ENCODE measurements at regions not wholly inside any gene's neighbourhood (a gene's known extent, or its start where the extent isn't known, plus 50 kb on each side); places are given as distances from the start of the nearest gene placed in this dataset.
A peak's percentile ranks its signal among the peaks of the same experiment; 100 is the strongest.
"Not testable (repeated sequence)": the region's sequence is repeated elsewhere in the genome, so short reads cannot be mapped to it uniquely, and the experiment has no call there.

DNA sequence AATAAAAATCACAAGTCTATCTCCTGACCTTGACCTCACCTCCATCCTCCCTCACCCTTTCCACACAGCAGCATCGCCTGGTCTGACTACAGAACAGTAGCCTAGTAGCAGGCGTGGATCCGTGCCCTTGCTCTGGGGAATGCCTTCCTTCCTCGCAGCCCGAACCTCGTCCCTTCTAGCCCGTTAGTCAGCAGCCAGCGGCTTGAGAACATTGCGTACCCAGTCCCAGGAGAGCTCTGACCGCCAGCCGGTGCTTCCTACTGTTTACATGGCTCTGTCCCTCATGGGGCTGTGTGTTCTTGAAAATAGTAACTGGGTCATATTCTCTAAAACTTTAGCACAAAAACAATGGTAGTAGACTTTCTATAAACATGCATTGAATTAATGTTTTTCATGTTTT, 682.7 kb upstream of the IGFBP3 start:
- WGBS, 2 donors: 50 to 69% methylated on average over 11 of the region's 11 CpGs
- Histone ChIP-seq H3K4me1 (peaks cover 0 to 25% (median 4%) of the 10 kb centered on the region in 4 donors), H3K4me3 (no peak overlapping the region)

DNA sequence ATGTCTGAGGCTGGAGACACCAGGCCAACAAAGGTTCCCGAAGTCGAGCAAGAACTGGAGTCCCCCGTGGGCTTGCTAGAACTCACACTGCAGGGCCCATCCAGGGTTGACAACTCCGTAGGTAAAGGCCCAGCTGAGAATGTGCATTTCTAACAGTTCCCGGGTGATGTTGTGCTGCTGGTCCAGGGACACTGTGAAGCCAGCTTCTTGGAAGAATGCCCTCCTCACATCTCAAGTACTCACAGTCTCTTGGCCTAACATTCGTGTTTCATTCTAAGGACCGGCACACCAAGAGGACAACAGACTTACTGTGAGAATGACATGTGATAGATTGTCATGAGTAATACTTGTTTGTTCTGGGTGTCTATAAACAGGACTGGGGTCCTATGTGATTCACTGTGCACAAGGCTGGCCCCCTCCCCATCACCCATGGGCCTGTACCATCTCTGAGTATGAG, 682.3 kb upstream of the IGFBP3 start:
- no peaks in the 10 kb centered on the region for H3K36me3 ChIP-seq
- no peaks in the 10 kb centered on the region for H3K9me3 ChIP-seq
- WGBS, 2 donors: 38 to 62% methylated on average over 4 to 7 of the region's 7 CpGs
- no peak for TF ChIP-seq POLR2A (IDR thresholded peaks at IDR 0.05)
- TF ChIP-seq, protein P1, sequence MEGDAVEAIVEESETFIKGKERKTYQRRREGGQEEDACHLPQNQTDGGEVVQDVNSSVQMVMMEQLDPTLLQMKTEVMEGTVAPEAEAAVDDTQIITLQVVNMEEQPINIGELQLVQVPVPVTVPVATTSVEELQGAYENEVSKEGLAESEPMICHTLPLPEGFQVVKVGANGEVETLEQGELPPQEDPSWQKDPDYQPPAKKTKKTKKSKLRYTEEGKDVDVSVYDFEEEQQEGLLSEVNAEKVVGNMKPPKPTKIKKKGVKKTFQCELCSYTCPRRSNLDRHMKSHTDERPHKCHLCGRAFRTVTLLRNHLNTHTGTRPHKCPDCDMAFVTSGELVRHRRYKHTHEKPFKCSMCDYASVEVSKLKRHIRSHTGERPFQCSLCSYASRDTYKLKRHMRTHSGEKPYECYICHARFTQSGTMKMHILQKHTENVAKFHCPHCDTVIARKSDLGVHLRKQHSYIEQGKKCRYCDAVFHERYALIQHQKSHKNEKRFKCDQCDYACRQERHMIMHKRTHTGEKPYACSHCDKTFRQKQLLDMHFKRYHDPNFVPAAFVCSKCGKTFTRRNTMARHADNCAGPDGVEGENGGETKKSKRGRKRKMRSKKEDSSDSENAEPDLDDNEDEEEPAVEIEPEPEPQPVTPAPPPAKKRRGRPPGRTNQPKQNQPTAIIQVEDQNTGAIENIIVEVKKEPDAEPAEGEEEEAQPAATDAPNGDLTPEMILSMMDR (IDR thresholded peaks at IDR 0.05): no peak
- no peak for TF ChIP-seq EP300 (IDR thresholded peaks at IDR 0.05)
- peaks cover 0 to 25% (median 4%) of the 10 kb centered on the region in 4 donors for H3K4me1 ChIP-seq
- peak; percentile 21 to 60 for DNase-seq (ENCODE audit: low spot score in 2 of 2)
- peak overlapping the region in 3 of 4 donors; percentile 51 to 83 (median 82) for H3K27ac ChIP-seq
- H3K4me3 ChIP-seq: no peak overlapping the region
- no peaks in the 10 kb centered on the region for H3K27me3 ChIP-seq

More for the DNA sequence above, 682.7 kb upstream of the IGFBP3 start:
- TF ChIP-seq, protein P1 (IDR thresholded peaks at IDR 0.05): no peak
- TF ChIP-seq EP300 (IDR thresholded peaks at IDR 0.05): peak; percentile 79 to 97
- Histone ChIP-seq H3K27ac (peak overlapping the region in 3 of 4 donors; percentile 51 to 83 (median 82)), H3K27me3 (no peaks in the 10 kb centered on the region), H3K9me3 (no peaks in the 10 kb centered on the region), H3K36me3 (no peaks in the 10 kb centered on the region)
- peak; percentile 88 to 91 for DNase-seq (ENCODE audit: low spot score in 2 of 2)

DNA sequence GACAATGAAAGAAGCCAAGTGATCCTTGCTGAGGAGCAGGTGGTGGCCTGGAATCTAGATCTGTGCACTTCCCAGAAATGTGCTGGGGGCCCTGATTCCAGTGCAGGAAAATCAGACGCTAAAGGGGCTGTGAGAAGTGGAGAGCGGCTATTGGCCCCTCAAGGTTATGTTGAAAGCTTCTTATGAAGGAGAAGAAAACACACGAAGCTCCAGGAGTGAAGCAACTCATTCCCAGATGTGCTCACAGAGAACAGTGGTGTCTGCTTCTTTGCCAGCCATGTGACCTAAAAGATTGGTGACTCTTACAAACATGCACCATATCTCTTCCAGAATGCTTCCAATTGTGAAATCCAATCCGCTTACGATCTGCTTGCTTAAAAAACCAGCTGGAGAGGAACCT, 679.3 kb upstream of the IGFBP3 start:
- H3K9me3 ChIP-seq: peaks cover 0 to 4% (median 0%) of the 10 kb centered on the region in 4 donors
- H3K27me3 ChIP-seq: no peaks in the 10 kb centered on the region
- H3K36me3 ChIP-seq: no peaks in the 10 kb centered on the region
- H3K27ac ChIP-seq: peak overlapping the region; percentile 49 to 74 (median 51)
- TF ChIP-seq EP300 (IDR thresholded peaks at IDR 0.05) (peak in 1 of 2 donors; percentile 80), POLR2A (IDR thresholded peaks at IDR 0.05) (no peak)
- TF ChIP-seq, protein P1 (IDR thresholded peaks at IDR 0.05): no peak
- peaks cover 0 to 25% (median 4%) of the 10 kb centered on the region in 4 donors for H3K4me1 ChIP-seq
- DNase-seq (ENCODE audit: low spot score in 2 of 2): peak in 1 of 2 donors; percentile 70
- 86 to 89% methylated on average over 5 of the region's 5 CpGs for WGBS, 2 donors
- H3K4me3 ChIP-seq: no peak overlapping the region

DNA sequence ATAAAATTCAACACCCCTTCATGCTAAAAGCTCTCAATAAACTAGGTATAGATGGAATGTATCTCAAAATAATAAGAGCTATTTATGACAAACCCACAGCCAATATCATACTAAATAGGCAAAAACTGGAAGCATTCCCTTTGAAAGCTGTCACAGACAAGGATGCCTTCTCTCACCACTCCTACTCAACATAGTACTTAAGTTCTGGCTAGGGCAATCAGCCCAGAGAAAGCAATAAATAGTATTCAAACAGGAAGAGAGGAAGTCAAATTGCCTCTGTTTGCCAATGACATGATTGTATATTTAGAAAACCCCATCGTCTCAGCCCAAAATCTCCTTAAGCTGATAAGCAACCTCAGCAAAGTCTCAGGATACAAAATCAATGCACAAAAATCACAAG, 673.8 kb upstream of the IGFBP3 start:
- not testable (repeated sequence) for H3K36me3 ChIP-seq; H3K27me3 ChIP-seq; H3K27ac ChIP-seq; H3K4me3 ChIP-seq; DNase-seq (ENCODE audit: low spot score in 2 of 2); H3K4me1 ChIP-seq
- 11 to 39% methylated on average over 1 of the region's 1 CpG for WGBS, 2 donors
- peaks cover 0 to 20% (median 0%) of the 10 kb centered on the region in 4 donors for H3K9me3 ChIP-seq

DNA sequence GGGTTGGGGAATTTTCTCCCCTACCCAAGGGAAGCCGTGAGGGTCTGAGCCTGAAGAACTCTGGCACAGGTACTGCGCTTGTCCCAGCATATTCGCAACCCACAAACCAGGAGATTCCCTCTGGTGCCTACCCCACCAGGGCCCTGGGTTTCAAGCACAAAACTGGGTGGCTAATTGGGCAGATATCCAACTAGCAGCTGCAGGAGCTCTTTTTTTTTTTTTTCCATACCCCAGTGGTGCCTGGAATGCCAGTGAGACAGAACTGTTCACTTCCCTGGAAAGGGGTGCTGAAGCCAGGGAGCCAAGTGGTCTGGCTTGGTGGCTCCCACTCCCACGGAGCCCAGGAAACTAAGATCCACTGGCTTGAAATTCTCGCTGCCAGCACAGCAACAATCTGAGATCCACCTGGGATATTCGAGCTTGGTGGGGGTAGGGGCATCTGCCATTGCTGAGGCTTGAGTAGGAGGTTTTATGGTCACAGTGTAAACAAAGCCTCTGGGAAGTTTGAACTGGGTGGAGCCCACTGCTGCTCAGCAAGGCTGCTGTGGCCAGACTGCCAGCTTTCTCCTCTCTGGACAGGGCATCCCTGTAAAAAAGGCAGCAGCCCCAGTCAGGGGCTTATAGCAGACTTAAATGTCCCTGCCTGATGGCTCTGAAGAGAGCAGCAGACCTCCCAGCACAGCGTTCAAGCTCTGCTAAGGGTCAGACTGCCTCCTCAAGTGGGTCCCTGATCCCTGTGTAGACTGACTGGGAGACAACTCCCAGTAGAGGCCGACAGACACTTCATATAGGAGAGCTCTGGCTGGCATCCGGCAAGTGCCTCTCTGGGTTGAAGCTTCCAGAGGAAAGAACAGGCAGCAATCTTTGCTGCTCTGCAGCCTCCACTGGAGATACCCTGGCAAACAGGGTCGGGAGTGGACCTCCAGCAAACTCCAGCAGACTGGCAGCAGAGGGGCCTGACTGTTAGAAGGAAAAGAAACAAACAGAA, 670.1 kb upstream of the IGFBP3 start:
- not testable (repeated sequence) for H3K27ac ChIP-seq; H3K27me3 ChIP-seq; DNase-seq (ENCODE audit: low spot score in 2 of 2); H3K4me1 ChIP-seq; H3K4me3 ChIP-seq; H3K36me3 ChIP-seq
- WGBS, 2 donors: 53 to 71% methylated on average over 8 to 9 of the region's 10 CpGs
- H3K9me3 ChIP-seq: peaks cover 0 to 20% (median 0%) of the 10 kb centered on the region in 4 donors

DNA sequence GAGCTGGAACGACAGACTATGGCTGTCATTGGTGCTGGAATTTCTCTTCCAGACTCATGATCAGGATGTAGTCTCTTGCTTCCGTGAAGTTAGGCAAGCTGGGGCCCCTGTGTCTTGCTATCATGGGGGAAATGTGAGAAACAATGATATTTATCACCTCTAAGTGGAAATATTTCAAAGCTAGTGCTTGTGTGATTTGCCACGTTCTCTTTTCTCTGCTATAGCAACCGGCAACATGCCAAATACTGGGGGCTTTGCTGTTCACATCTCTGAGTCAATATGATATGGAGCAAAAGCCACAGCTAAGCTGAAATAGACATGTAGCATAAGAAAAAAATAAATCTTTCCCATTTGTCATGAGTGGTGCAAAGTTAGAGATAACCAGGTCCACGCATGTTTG, 668.2 kb upstream of the IGFBP3 start:
- WGBS, 2 donors: 75 to 78% methylated on average over 5 of the region's 5 CpGs
- Histone ChIP-seq H3K4me1 (no peaks in the 10 kb centered on the region), H3K27me3 (no peaks in the 10 kb centered on the region), H3K4me3 (no peak overlapping the region), H3K9me3 (peaks cover 0 to 14% (median 0%) of the 10 kb centered on the region in 4 donors), H3K27ac (no peak overlapping the region), H3K36me3 (no peaks in the 10 kb centered on the region)
- TF ChIP-seq, protein P1 (IDR thresholded peaks at IDR 0.05): no peak
- no peak for TF ChIP-seq POLR2A (IDR thresholded peaks at IDR 0.05)
- TF ChIP-seq EP300 (IDR thresholded peaks at IDR 0.05): no peak
- DNase-seq (ENCODE audit: low spot score in 2 of 2): no peak
